K562 (cell line): ENCODE measurements at regions not wholly inside any gene's neighbourhood (a gene's known extent, or its start where the extent isn't known, plus 50 kb on each side); places are given as distances from the start of the nearest gene placed in this dataset.
"Not testable (repeated sequence)": the region's sequence is repeated elsewhere in the genome, so short reads cannot be mapped to it uniquely, and the experiment has no call there.

Experiments
- ATAC-seq: fragments of 200-7000 bp; cut with Tn5 transposase; 3 replicates; pipeline ENCODE4 v1.9.1; 2020; ENCODE audit warnings: moderate library complexity
- BruUV-seq: library from RNA; stranded (reverse); fragments of 400-500 nt; replicated peaks from 2 replicates; lab custom pipeline; 2021; lab: Mats Ljungman, UMichigan
- CTCF ChIA-PET: fragments of 300-600 bp; formaldehyde crosslinking; extraction: SDS; loops from one replicate; lab custom pipeline; 2021; ENCODE audit warnings: low intra/inter-chr PET ratio; lab: Yijun Ruan, JAX
- POLR2A ChIA-PET: fragments of 300-600, 350-650 bp; sonication (Branson Sonifier 250); formaldehyde crosslinking; extraction: SDS; loops from one replicate; lab custom pipeline; 2021; ENCODE audit warnings: antibody characterized with exemption, inconsistent platforms; lab: Yijun Ruan, JAX
- DNase-seq, 4 experiments: peaks; one replicate each; pipeline versions ENCODE4 v3.0.0 to v3.0.0-alpha.2; 2011 to 2018; ENCODE audit warnings: low spot score in 3 of 4, mixed read lengths in 3 of 4; ENCODE audit errors: extremely low read depth in 1 of 4
- FAIRE-seq: peaks from 2 replicates; lab custom pipeline; 2011; peaks lifted over from hg19 to GRCh38; lab: Jason Lieb, UNC
- H2AFZ ChIP-seq: 2 replicates; pipeline ENCODE4 v1.6.0; 2011; ENCODE audit warnings: low read depth, low read length, control low read depth, inconsistent platforms
- H3K27ac ChIP-seq: fragments of 200-600 bp; 3 replicates; pipeline ENCODE4 v1.8.0; 2011; ENCODE audit warnings: low read depth, mild to moderate bottlenecking, control low read depth, inconsistent platforms, low read length, moderate library complexity, mixed read lengths; ENCODE audit errors: extremely low read depth
- H3K27me3 ChIP-seq, 2 experiments: fragments of 300-600 bp in 1 of 2; 2 replicates in 1 of 2; 3 replicates in 1 of 2; pipeline versions ENCODE4 v1.6.0 to v1.8.0; 2011; ENCODE audit warnings: inconsistent platforms in 2 of 2, low read length in 2 of 2, mild to moderate bottlenecking in 1 of 2, mixed read lengths in 1 of 2, moderate library complexity in 1 of 2; ENCODE audit not compliant: control insufficient read depth in 2 of 2, insufficient read depth in 2 of 2
- H3K36me3 ChIP-seq: fragments of 300-600 bp; 3 replicates; pipeline ENCODE4 v1.8.0; 2011; ENCODE audit warnings: mild to moderate bottlenecking, low read length, inconsistent platforms; ENCODE audit not compliant: control insufficient read depth, insufficient read depth
- H3K4me1 ChIP-seq, 2 experiments: fragments of 200-600 bp in 1 of 2; replicated peaks in 1 of 2; 2 replicates in 1 of 2; 3 replicates in 1 of 2; pipeline versions ENCODE4 v1.5.1 to v1.8.0; 2011; ENCODE audit warnings: inconsistent platforms in 2 of 2, low read length in 2 of 2, mild to moderate bottlenecking in 1 of 2, mixed read lengths in 1 of 2, moderate library complexity in 1 of 2; ENCODE audit not compliant: control insufficient read depth in 2 of 2, insufficient read depth in 2 of 2
- H3K4me2 ChIP-seq: 2 replicates; pipeline ENCODE4 v1.6.1; 2011; ENCODE audit warnings: low read length, control low read depth, inconsistent platforms, mixed read lengths; ENCODE audit not compliant: insufficient read depth
- H3K4me3 ChIP-seq: fragments of 200-600 bp; sonication (generic), shearing (Covaris generic); 2 replicates; pipeline ENCODE4 v1.5.1; 2016; ENCODE audit warnings: control low read depth, inconsistent platforms
- H3K79me2 ChIP-seq: fragments of 200-600 bp; 3 replicates; pipeline ENCODE4 v1.8.0; 2011; ENCODE audit warnings: low read length, inconsistent platforms; ENCODE audit not compliant: control insufficient read depth, insufficient read depth
- H3K9ac ChIP-seq, 2 experiments: 2 replicates each; pipeline versions ENCODE4 v1.6.0 to v1.6.1; 2011; ENCODE audit warnings: low read depth in 2 of 2, low read length in 2 of 2, control low read depth in 1 of 2, inconsistent platforms in 1 of 2, mild to moderate bottlenecking in 1 of 2, mixed read lengths in 1 of 2; ENCODE audit not compliant: insufficient read depth in 1 of 2
- H3K9me1 ChIP-seq: one replicate; pipeline ENCODE4 v1.6.0; 2011; ENCODE audit warnings: inconsistent platforms, mild to moderate bottlenecking, low read length, moderate library complexity; ENCODE audit not compliant: control insufficient read depth, insufficient read depth
- H3K9me3 ChIP-seq: replicated peaks from 2 replicates; pipeline ENCODE4 v1.5.1; 2011; ENCODE audit warnings: low read depth, low read length, inconsistent platforms; ENCODE audit not compliant: control insufficient read depth, insufficient read depth
- H4K20me1 ChIP-seq: replicated peaks from 2 replicates; pipeline ENCODE4 v1.6.1; 2011; ENCODE audit warnings: low read length, inconsistent platforms, mixed read lengths; ENCODE audit not compliant: control insufficient read depth, insufficient read depth
- FOXK2 ChIP-seq, 2 experiments: fragments of 450-650 bp; IDR thresholded peaks in 1 of 2; conservative IDR thresholded peaks in 1 of 2; 2 replicates each; pipeline ENCODE4 v1.6.1; 2016; ENCODE audit warnings: low read depth in 2 of 2, mild to moderate bottlenecking in 1 of 2
- MNT ChIP-seq, 2 experiments: fragments of 450-650 bp; conservative IDR thresholded peaks; 2 replicates each; pipeline ENCODE4 v1.6.1; 2017; ENCODE audit warnings: mild to moderate bottlenecking in 2 of 2, moderate library complexity in 2 of 2
- SNRNP70 ChIP-seq: fragments of 200-400 bp; formaldehyde crosslinking; optimal IDR thresholded peaks from 2 replicates; pipeline ENCODE3; 2017; ENCODE audit warnings: low read depth, low read length
- TAL1 ChIP-seq: fragments of 450-650 bp; IDR thresholded peaks from 2 replicates; pipeline ENCODE4 v1.6.1; 2016; ENCODE audit warnings: mild to moderate bottlenecking
- ZNF609 ChIP-seq: sonication (generic); formaldehyde crosslinking; IDR thresholded peaks from 2 replicates; pipeline ENCODE4 v1.8.1; 2023; ENCODE audit warnings: missing genetic modification reagents, mild to moderate bottlenecking, borderline replicate concordance
- ZNF644 ChIP-seq: fragments of 200-800 bp; sonication (Bioruptor generic); IDR thresholded peaks from 2 replicates; pipeline ENCODE4 v1.6.1; 2016; ENCODE audit warnings: low read depth, missing genetic modification characterization, missing compliant biosample characterization
- ZNF778 ChIP-seq: fragments of 450-650 bp; formaldehyde crosslinking; IDR thresholded peaks from 2 replicates; pipeline ENCODE4 v1.4.0; 2020; ENCODE audit warnings: mild to moderate bottlenecking, moderate library complexity
- WGBS: fragments of 100-300 bp; shearing (Covaris generic); methylation state at CpG from one replicate; pipeline ENCODE4 v1.1.6; 2016; ENCODE audit warnings: low coverage, mixed read lengths; ENCODE audit not compliant: insufficient coverage; ENCODE audit errors: missing lambda C conversion rate; 5-methylcytosine and 5-hydroxymethylcytosine counted together
- in situ Hi-C: fragments of 300-500 bp; cut with MboI; formaldehyde crosslinking; loops from 4 replicates; pipeline ENCODE4 v1.15.0; 2018; ENCODE audit warnings: inconsistent platforms, mixed read lengths
- intact Hi-C: fragments of 100-400 bp; cut with micrococcal nuclease; formaldehyde crosslinking; loops from 2 replicates; pipeline ENCODE4 v1.14.2; 2022

GRCh38 chr7:130957137-130957513 is 223.1 kb upstream of the KLF14 start:
- no peaks in the 10 kb centered on the region for H3K79me2 ChIP-seq
- H3K9me3 ChIP-seq = no peaks in the 10 kb centered on the region
- POLR2A ChIA-PET = interaction anchor here (1.8 kb wide), 1 partner anchor 16 kb away, joined by 5 read pairs; no protein-coding TSS in a partner anchor
- BruUV-seq = no TSS peak
- DNase-seq (no peak), ATAC-seq (no peak)
- no peak overlapping the region for H2AFZ ChIP-seq
- H3K9me1 ChIP-seq = no peaks in the 10 kb centered on the region
- H3K4me1 ChIP-seq = peaks cover 0 to 22% of the 10 kb centered on the region in 2 experiments; a peak in 4 of 5 replicates
- no peaks in the 10 kb centered on the region for H4K20me1 ChIP-seq
- CTCF ChIA-PET = no interaction called here
- intact Hi-C loops = no loop called here
- H3K9ac ChIP-seq = no peak overlapping the region
- H3K36me3 ChIP-seq = no peaks in the 10 kb centered on the region
- in situ Hi-C loops = no loop called here
- TF ChIP-seq MNT (conservative IDR thresholded peaks at IDR 0.05) (no peak), ZNF778 (CRISPR knock-in tag) (no peak), ZNF609 (no peak), FOXK2 (conservative IDR thresholded peaks at IDR 0.05 in 1 of 2, IDR thresholded peaks at IDR 0.05 in 1 of 2; ENCODE audit: low read depth in 2 of 2) (no peak), SNRNP70 (no peak), TAL1 (no peak), ZNF644 (tag) (no peak)
- TF ChIP-seq, all 486 proteins: peak for 0
- Histone ChIP-seq H3K4me3 (no peak overlapping the region), H3K27me3 (no peaks in the 10 kb centered on the region), H3K4me2 (no peak overlapping the region), H3K27ac (no peak overlapping the region)
- no peak for FAIRE-seq
- 45% methylated on average over 2 of the region's 2 CpGs for WGBS

- H2AFZ ChIP-seq, in situ Hi-C loops, H3K36me3 ChIP-seq, H3K27ac ChIP-seq, intact Hi-C loops, ATAC-seq, H3K9me3 ChIP-seq, H3K79me2 ChIP-seq, H3K9me1 ChIP-seq, CTCF ChIA-PET, H3K9ac ChIP-seq, BruUV-seq, H3K27me3 ChIP-seq, DNase-seq, FAIRE-seq, H3K4me2 ChIP-seq, H4K20me1 ChIP-seq, H3K4me3 ChIP-seq: not testable (repeated sequence)
- POLR2A ChIA-PET = interaction anchor here (3.1 to 3.2 kb wide), 2 partner anchors 8 to 17 kb away, joined by 12 to 18 read pairs; no protein-coding TSS in a partner anchor
- WGBS = 41% methylated on average over 4 of the region's 6 CpGs
- peaks cover 0 to 22% of the 10 kb centered on the region in 2 experiments; a peak in 4 of 5 replicates for H3K4me1 ChIP-seq
These were observed 223.9 kb upstream of the KLF14 start for GRCh38 chr7:130957722-130958435.
